ENCODE measurements at regions not wholly inside any gene's neighbourhood (a gene's known extent, or its start where the extent isn't known, plus 50 kb on each side); places are given as distances from the start of the nearest gene placed in this dataset.

DNA sequence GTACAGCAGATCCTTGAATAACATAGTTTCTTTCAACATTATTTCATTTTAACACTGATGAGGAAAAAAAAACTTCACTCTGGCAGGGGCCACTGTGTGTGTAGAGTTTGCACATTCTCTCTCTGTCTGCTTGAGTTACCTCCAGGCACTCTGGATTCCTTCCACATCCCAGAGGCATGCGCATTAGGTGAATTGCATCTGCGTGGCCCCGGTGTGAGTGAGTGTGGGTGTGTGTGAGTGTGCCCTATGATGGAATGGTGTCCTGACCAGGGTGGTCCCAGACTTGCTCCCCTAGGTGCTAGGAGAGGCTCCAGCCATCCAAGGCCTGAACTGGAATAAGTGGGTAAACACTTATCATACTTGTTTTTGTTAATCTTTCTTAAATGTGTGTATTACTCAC lies 90.6 kb upstream of the LRIG3 start:
- no peak for DNase-seq (ENCODE audit: low spot score)
- no peak for ATAC-seq

DNA sequence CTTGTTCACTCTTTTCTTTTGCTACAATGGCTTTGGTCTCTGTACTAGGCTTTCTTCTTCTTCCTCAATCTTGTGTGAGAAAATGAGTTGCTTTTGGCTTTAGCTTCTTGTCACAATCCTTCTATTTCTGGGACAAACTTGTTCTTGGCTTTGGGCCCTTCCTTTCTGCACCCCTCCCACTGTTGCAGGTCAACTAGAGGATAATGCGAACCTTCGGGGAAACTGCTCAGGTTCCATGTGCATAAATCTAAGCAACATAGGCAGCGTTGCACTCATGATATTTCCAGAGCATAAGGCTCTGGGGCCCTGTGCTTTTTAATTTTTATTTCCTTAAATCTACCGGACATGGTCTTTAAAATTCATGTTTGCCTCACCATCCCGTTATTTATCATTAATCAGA lies 89.8 kb upstream of the LRIG3 start:
- no peak for DNase-seq (ENCODE audit: low spot score)
- ATAC-seq = no peak

DNA sequence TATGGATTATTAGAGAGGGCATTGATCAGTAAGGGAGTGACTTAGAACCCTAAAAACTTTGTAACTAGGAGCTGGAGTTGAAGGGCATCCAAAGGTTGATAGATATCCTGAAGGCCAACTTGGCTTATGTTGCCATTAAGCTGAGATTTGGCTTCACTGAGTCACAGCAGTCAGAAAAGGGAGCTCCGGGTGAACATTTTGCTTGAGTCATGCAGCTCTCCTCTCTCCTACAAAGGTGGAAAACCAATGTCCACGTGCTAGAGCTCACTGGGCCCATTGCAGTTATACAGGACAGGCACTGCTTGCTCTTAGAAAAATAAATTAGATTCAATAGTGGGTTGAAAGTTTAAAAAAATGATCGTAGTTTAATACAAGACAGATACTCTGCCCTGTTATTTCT lies 87.3 kb upstream of the LRIG3 start:
- ATAC-seq (no peak), DNase-seq (ENCODE audit: low spot score) (no peak)

DNA sequence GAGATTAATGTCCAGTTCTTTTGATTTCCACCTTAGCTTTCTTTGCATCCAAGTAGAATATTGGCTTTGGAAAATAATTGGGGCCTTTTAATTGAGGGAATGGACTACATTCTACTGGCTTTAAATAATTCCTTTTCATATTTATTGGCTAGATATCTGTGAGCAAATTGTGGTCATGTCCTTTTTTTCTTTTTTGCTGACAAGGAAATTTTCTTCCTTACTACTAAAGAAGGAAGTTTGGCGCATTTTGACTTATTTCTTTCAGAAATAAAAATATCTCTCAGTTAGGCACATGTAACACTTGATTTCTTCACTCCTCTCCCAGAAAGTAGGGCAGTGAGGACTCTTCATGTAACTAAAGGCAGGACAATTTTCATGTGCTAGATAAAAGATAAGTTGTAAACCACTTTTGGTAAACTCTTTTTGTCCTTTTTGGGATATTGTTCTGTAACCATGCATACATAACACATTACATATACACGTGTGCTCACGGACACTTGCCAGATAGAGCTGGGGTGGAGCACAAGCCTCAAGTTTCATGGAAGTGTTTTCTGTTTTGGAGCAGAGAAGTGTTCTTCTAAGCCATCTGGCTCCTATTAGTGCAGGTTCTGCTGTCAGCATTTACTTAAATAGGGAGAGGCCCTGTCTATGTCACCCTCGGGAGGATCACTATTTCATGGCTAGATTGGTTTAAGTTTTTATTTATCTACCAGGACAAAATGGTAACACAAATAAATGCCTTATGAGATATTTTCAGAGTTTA lies 85.1 kb upstream of the LRIG3 start:
- no peak for DNase-seq (ENCODE audit: low spot score)
- no peak for ATAC-seq

DNA sequence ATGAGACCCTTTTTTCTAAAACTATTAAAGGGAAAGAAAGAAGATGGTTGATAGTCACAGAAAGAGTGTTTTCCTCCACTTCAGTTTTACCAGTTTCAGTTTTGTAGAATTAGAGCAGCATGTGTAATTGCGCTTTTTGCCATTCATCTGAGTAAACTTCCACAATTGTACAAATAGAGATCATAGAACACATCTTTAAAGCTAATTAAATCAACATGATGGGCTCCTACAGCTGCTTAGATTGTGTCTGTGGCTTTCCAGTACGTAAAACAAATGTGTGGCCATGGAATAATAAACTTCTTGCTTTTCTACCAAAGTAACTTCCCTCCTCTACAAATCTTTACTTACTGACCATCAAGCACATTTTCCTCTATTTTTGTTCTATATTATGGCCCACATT lies 84.2 kb upstream of the LRIG3 start:
- ATAC-seq (no peak), DNase-seq (ENCODE audit: low spot score) (no peak)

DNA sequence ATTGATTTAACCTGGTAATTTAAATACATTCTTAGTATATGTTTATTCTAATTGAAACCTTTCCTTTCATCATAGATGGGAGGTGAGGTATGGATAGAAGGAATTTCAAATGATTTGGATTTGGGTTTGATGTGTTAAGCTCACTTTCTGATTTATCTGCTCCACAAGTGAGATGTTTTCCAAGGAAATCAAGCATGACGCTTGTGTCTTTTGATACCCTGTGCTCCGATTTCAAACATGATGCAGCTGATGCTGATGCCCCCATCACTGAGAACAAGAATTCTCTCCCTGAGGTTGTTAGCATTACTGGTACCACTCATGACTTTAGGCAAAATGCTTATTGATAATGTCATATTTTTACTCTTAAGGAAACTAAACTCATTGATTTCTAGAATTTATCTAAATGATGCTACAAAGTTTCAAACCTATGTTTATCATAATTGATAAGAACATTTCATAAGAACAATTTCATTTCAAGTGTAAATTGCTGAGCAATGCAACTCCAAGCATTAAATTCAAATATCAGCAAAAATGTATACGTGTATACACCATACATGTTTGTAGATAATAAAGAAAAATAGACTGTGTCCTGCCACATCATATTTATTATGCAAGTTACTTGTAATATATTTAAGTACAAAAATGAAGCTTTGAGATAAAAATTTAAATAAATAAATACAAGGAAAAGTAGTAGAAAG lies 75.5 kb upstream of the LRIG3 start:
- ATAC-seq (no peak), DNase-seq (ENCODE audit: low spot score) (no peak)

DNA sequence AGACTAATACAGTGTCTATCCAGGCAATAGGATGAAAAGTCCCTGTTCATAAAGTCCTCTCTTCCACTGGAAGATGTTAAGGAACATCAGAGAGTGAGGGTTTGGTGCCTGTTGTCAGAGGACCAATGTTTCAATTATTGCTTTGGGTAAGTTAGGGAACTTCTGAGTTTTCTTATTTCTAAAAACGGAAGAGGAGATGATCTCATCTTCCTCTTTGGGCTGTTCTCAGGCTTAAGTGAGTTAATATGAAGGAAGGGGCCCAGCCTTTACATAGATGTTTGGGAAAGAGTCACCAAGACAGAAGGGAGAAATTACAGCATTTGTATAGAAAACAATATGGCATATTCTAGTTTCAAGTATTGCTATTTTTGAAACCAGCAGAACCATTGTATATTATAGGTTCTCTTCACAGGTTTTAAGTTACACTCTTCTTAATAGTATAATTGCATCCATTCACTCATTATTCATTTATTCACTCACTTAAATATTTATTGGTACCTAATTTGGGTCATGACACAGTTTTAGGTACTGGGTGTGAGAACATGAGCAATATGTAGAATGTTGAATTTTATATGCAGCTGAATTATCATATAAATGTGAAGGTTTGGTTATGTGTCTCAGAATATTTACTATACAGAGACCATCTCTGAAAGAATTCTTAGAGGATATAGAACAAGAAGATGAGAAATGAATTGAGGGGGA lies 68.5 kb upstream of the LRIG3 start:
- DNase-seq (ENCODE audit: low spot score) (no peak), ATAC-seq (no peak)

DNA sequence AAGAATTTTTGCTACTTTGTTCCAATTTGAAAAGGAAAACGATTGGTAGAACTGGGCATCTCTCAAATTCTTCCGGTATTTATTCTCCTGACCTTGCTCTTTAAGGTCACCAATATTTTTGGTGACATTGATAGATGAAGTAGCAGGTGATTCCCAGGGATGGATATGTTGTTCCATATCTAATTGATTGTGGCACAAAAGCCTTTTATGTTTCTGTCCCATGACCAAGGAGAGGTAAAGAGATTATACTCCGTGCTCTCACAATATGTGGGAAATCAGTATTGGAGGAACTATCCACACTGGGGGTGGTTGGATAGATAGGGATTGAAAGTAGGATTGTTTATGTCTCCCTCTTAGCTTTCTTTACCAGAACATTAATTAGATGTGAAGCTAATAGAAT lies 61.7 kb upstream of the LRIG3 start:
- no peak for DNase-seq (ENCODE audit: low spot score)
- no peak for ATAC-seq

DNA sequence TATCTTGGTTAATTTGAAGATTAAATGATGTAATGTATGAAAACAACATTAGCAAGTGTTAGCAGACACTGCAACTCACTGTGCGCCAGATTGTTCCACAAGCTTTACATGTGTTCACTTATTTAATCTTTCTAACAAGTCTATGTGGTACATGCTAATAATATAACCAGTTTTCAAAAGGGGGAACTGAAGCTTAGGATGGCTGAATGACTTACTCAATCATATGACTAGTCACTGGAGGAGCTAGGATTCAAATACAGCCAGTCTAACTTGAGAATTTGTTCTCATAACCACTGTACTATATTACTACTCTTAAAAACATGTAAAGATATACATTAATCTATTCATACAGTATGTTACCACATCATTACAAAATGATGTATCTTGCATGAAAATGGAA lies 60.5 kb upstream of the LRIG3 start:
- ATAC-seq = no peak
- DNase-seq (ENCODE audit: low spot score) = no peak

DNA sequence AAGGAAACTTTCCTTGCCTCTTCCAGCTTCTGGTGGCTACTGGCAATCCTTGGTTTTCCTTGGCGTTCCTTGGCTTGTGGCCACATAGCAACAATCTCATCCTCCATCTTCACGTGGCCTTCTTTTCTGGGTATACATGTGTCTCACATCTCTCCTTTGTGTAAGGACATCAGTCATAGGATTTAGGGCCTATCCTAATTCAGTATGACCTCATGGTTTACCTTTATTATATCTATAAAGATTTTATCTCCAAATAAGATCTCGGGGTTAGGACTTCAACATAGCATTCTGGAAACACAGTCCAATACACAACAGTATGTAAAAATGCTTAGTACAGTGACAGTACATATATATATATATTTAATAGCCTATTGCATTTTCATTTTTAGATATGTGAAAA lies 58.4 kb upstream of the LRIG3 start:
- ATAC-seq (no peak), DNase-seq (ENCODE audit: low spot score) (no peak)

DNA sequence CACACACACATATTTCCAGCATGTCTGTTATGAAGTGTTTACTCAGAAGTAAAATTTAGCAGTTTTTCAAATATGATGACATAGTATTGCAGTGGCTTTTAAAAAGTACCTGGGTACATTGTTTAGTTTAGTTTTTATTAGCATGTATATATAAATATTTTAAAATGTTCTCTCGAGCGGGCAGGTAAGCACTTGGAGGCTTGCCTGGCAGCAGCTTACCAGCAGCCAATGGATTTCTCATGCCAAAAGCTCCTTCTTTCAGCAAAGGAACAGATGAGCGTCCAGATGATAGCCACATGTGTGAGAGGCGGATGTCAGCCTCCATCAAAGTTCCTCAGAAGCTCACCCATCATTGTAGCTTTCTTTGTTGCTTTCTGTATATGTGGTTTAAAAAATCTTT lies 57.2 kb upstream of the LRIG3 start:
- no peak for DNase-seq (ENCODE audit: low spot score)
- ATAC-seq = no peak

DNA sequence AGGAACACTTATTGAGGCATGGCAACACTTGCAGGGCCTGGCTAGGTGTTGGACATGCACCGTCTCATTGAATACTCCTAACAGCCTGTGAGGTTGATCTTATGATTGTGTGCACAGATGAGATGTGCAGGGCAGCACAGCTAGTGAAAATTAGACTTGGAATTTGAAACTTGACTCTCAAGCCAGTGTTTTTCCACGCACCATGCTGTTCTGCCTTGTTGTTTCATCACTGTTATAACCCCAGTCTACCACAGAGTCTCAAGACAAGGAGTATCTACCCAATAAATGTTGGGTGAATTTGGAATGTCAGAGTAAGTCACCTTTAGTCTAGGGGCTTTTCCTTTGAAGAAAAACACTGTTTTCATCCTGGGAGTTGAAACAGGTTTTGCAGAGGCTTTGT lies 55.8 kb upstream of the LRIG3 start:
- DNase-seq (ENCODE audit: low spot score) = no peak
- ATAC-seq = no peak

All from left lobe of liver (tissue), 2 donors.